Left ventricle myocardium inferior (tissue), 1 donor: ENCODE measurements at regions not wholly inside any gene's neighbourhood (a gene's known extent, or its start where the extent isn't known, plus 50 kb on each side); places are given as distances from the start of the nearest gene placed in this dataset.

Source experiments
- DNase-seq: peaks from one replicate; pipeline ENCODE4 v3.0.0-alpha.2; 2020
- H3K27ac ChIP-seq: fragments of 200-600 bp; replicated peaks from 2 replicates; pipeline ENCODE4 v1.8.0; 2021
- H3K27me3 ChIP-seq: fragments of 200-600 bp; 2 replicates; pipeline ENCODE4 v1.8.0; 2021; ENCODE audit warnings: low read depth
- H3K36me3 ChIP-seq: fragments of 200-600 bp; 2 replicates; pipeline ENCODE4 v1.8.0; 2021
- H3K4me1 ChIP-seq: fragments of 200-600 bp; 2 replicates; pipeline ENCODE4 v1.8.0; 2021
- H3K4me3 ChIP-seq: fragments of 200-600 bp; 2 replicates; pipeline ENCODE4 v1.8.0; 2021; ENCODE audit warnings: mild to moderate bottlenecking, moderate library complexity
- H3K9me3 ChIP-seq: fragments of 200-600 bp; replicated peaks from 2 replicates; pipeline ENCODE4 v1.8.0; 2021
- CTCF ChIP-seq: fragments of 200-600 bp; IDR thresholded peaks from 2 replicates; pipeline ENCODE4 v1.8.0; 2021; ENCODE audit warnings: antibody characterized with exemption, mild to moderate bottlenecking, borderline replicate concordance
- intact Hi-C: fragments of 100-400 bp; cut with micrococcal nuclease; formaldehyde crosslinking; loops from one replicate; pipeline ENCODE4 v1.11.0; 2022
- donor health status: DM: no; HTN: yes; CAD: no; lungs with severe emphysema.

- no peaks in the 10 kb centered on the region for H3K27me3 ChIP-seq
- no peaks in the 10 kb centered on the region for H3K4me1 ChIP-seq
- no peak overlapping the region for H3K4me3 ChIP-seq
- no peaks in the 10 kb centered on the region for H3K36me3 ChIP-seq
- intact Hi-C loops, result no loop called here
- no peak for TF ChIP-seq CTCF
- no peak overlapping the region for H3K27ac ChIP-seq
- no peaks in the 10 kb centered on the region for H3K9me3 ChIP-seq
- DNase-seq, result no peak
Measured at GRCh38 chrX:149097786-149098185, 407.3 kb downstream of the IDS start.

GRCh38 chrX:149092179-149092578 lies 412.9 kb downstream of the IDS start:
- no peaks in the 10 kb centered on the region for H3K36me3 ChIP-seq
- intact Hi-C loops, result no loop called here
- H3K27ac ChIP-seq, result no peak overlapping the region
- H3K4me3 ChIP-seq, result no peak overlapping the region
- TF ChIP-seq CTCF, result no peak
- no peaks in the 10 kb centered on the region for H3K27me3 ChIP-seq
- no peaks in the 10 kb centered on the region for H3K4me1 ChIP-seq
- DNase-seq, result no peak
- H3K9me3 ChIP-seq, result no peaks in the 10 kb centered on the region

- Histone ChIP-seq H3K27ac (no peak overlapping the region), H3K4me1 (no peaks in the 10 kb centered on the region), H3K36me3 (no peaks in the 10 kb centered on the region), H3K27me3 (no peaks in the 10 kb centered on the region), H3K9me3 (no peaks in the 10 kb centered on the region), H3K4me3 (no peak overlapping the region)
- DNase-seq, result no peak
- intact Hi-C loops, result no loop called here
- no peak for TF ChIP-seq CTCF
Measured at GRCh38 chrX:149079805-149080406, 425.2 kb downstream of the IDS start.

- no peak for TF ChIP-seq CTCF
- DNase-seq, result peak; percentile 49
- Histone ChIP-seq H3K27me3 (no peaks in the 10 kb centered on the region), H3K9me3 (no peaks in the 10 kb centered on the region), H3K4me3 (no peak overlapping the region), H3K4me1 (no peaks in the 10 kb centered on the region), H3K27ac (no peak overlapping the region), H3K36me3 (no peaks in the 10 kb centered on the region)
- intact Hi-C loops, result no loop called here
Measured at GRCh38 chrX:149074398-149074797, 430.7 kb downstream of the IDS start.

GRCh38 chrX:149073479-149073878 lies 431.6 kb downstream of the IDS start:
- H3K27me3 ChIP-seq, result no peaks in the 10 kb centered on the region
- TF ChIP-seq CTCF, result no peak
- intact Hi-C loops, result no loop called here
- no peak overlapping the region for H3K4me3 ChIP-seq
- no peaks in the 10 kb centered on the region for H3K9me3 ChIP-seq
- DNase-seq, result no peak
- no peaks in the 10 kb centered on the region for H3K4me1 ChIP-seq
- H3K27ac ChIP-seq, result no peak overlapping the region
- no peaks in the 10 kb centered on the region for H3K36me3 ChIP-seq
